Endodermal cell (in vitro differentiated cells): ENCODE measurements at regions not wholly inside any gene's neighbourhood (a gene's known extent, or its start where the extent isn't known, plus 50 kb on each side); places are given as distances from the start of the nearest gene placed in this dataset.

Experiments used
- DNase-seq: peaks from one replicate; pipeline ENCODE4 v3.0.0-alpha.2; 2017
- H3K27ac ChIP-seq: 2 replicates; pipeline ENCODE4 v1.5.1; 2013; ENCODE audit warnings: mild to moderate bottlenecking, low read depth, low read length, moderate library complexity
- H3K27me3 ChIP-seq: 2 replicates; pipeline ENCODE4 v1.6.1; 2013; ENCODE audit warnings: mild to moderate bottlenecking, low read length, moderate library complexity; ENCODE audit not compliant: insufficient read depth, control insufficient read depth, poor library complexity, severe bottlenecking
- H3K36me3 ChIP-seq: 2 replicates; pipeline ENCODE4 v1.7.0; 2013; ENCODE audit warnings: mild to moderate bottlenecking, low read length, moderate library complexity; ENCODE audit not compliant: control insufficient read depth, insufficient read depth
- H3K4me1 ChIP-seq: one replicate; pipeline ENCODE4 v1.7.0; 2013; ENCODE audit warnings: low read length; ENCODE audit not compliant: control insufficient read depth, insufficient read depth
- H3K4me3 ChIP-seq: 2 replicates; pipeline ENCODE4 v1.5.1; 2013; ENCODE audit warnings: mild to moderate bottlenecking, low read length, moderate library complexity
- H3K9ac ChIP-seq: 2 replicates; pipeline ENCODE4 v1.6.1; 2013; ENCODE audit warnings: mild to moderate bottlenecking, low read length, moderate library complexity; ENCODE audit not compliant: poor library complexity, severe bottlenecking; ENCODE audit errors: extremely low read depth
- H3K9me3 ChIP-seq: 2 replicates; pipeline ENCODE4 v1.6.1; 2013; ENCODE audit warnings: mild to moderate bottlenecking, low read length, moderate library complexity; ENCODE audit not compliant: control insufficient read depth
- H3K27ac Mint-ChIP-seq: 2 replicates; pipeline ENCODE4 v1.8.0; 2020; ENCODE audit warnings: mixed read lengths
- H3K27me3 Mint-ChIP-seq: 2 replicates; pipeline ENCODE4 v1.8.0; 2021; ENCODE audit warnings: mild to moderate bottlenecking, mixed read lengths; ENCODE audit not compliant: insufficient read depth
- H3K36me3 Mint-ChIP-seq: 2 replicates; pipeline ENCODE4 v1.8.0; 2020; ENCODE audit warnings: low read depth, mixed read lengths
- H3K4me1 Mint-ChIP-seq: 2 replicates; pipeline ENCODE4 v1.8.0; 2020; ENCODE audit warnings: mixed read lengths
- H3K4me3 Mint-ChIP-seq: 2 replicates; pipeline ENCODE4 v1.8.0; 2020; ENCODE audit warnings: mild to moderate bottlenecking, moderate library complexity, mixed read lengths
- H3K9me3 Mint-ChIP-seq: 2 replicates; pipeline ENCODE4 v1.8.0; 2020; ENCODE audit warnings: mild to moderate bottlenecking, mixed read lengths
- CTCF ChIP-seq: fragments of 200-600 bp; sonication (generic); conservative IDR thresholded peaks from 2 replicates; pipeline ENCODE4 v1.5.0; 2021; ENCODE audit warnings: antibody characterized with exemption, mild to moderate bottlenecking
- WGBS, 2 experiments: methylation state at CpG; one replicate each; pipeline versions ENCODE4 v1.1.5 to v1.1.7; 2013; ENCODE audit warnings: missing lambda C conversion rate in 2 of 2, mixed read lengths in 1 of 2; ENCODE audit not compliant: insufficient coverage in 1 of 2, insufficient read length in 1 of 2; 5-methylcytosine and 5-hydroxymethylcytosine counted together

GRCh38 chr15:77775837-77776236, 143.1 kb upstream of the LINGO1 start:
- Mint-ChIP-seq H3K27ac (no peak overlapping the region), H3K4me3 (no peak overlapping the region), H3K4me1 (no peaks in the 10 kb centered on the region), H3K27me3 (peaks cover 6% of the 10 kb centered on the region), H3K9me3 (peaks cover 12% of the 10 kb centered on the region), H3K36me3 (no peaks in the 10 kb centered on the region)
- TF ChIP-seq CTCF, result no peak
- 88 to 97% methylated on average over 5 to 10 of the region's 10 CpGs for WGBS, 2 experiments
- Histone ChIP-seq H3K27me3 (no peaks in the 10 kb centered on the region), H3K36me3 (no peaks in the 10 kb centered on the region), H3K4me1 (no peaks in the 10 kb centered on the region), H3K27ac (no peak overlapping the region), H3K9me3 (no peaks in the 10 kb centered on the region), H3K4me3 (no peak overlapping the region), H3K9ac (no peak overlapping the region)
- no peak for DNase-seq

GRCh38 chr15:77775373-77775772, 142.7 kb upstream of the LINGO1 start:
- Histone ChIP-seq H3K4me3 (no peak overlapping the region), H3K9me3 (no peaks in the 10 kb centered on the region), H3K4me1 (no peaks in the 10 kb centered on the region), H3K36me3 (no peaks in the 10 kb centered on the region), H3K27me3 (no peaks in the 10 kb centered on the region), H3K9ac (no peak overlapping the region), H3K27ac (no peak overlapping the region)
- no peak for DNase-seq
- H3K36me3 Mint-ChIP-seq, result no peaks in the 10 kb centered on the region
- H3K9me3 Mint-ChIP-seq, result peaks cover 12% of the 10 kb centered on the region
- H3K4me3 Mint-ChIP-seq, result no peak overlapping the region
- H3K4me1 Mint-ChIP-seq, result no peaks in the 10 kb centered on the region
- H3K27me3 Mint-ChIP-seq, result peaks cover 6% of the 10 kb centered on the region
- H3K27ac Mint-ChIP-seq, result no peak overlapping the region
- TF ChIP-seq CTCF, result no peak
- WGBS, 2 experiments, result 88 to 98% methylated on average over 6 to 7 of the region's 7 CpGs

- Histone ChIP-seq H3K9ac (no peak overlapping the region), H3K4me3 (no peak overlapping the region), H3K4me1 (no peaks in the 10 kb centered on the region), H3K27ac (no peak overlapping the region), H3K36me3 (no peaks in the 10 kb centered on the region), H3K9me3 (no peaks in the 10 kb centered on the region), H3K27me3 (no peaks in the 10 kb centered on the region)
- TF ChIP-seq CTCF, result no peak
- H3K36me3 Mint-ChIP-seq, result no peaks in the 10 kb centered on the region
- 80 to 100% methylated on average over 2 to 8 of the region's 8 CpGs for WGBS, 2 experiments
- no peak overlapping the region for H3K27ac Mint-ChIP-seq
- H3K9me3 Mint-ChIP-seq, result peaks cover 9% of the 10 kb centered on the region
- peaks cover 6% of the 10 kb centered on the region for H3K27me3 Mint-ChIP-seq
- no peaks in the 10 kb centered on the region for H3K4me1 Mint-ChIP-seq
- H3K4me3 Mint-ChIP-seq, result no peak overlapping the region
- no peak for DNase-seq
These were observed 141.6 kb upstream of the LINGO1 start for GRCh38 chr15:77774350-77774749.
